ENCODE measurements at regions not wholly inside any gene's neighbourhood (a gene's known extent, or its start where the extent isn't known, plus 50 kb on each side); places are given as distances from the start of the nearest gene placed in this dataset.

DNA sequence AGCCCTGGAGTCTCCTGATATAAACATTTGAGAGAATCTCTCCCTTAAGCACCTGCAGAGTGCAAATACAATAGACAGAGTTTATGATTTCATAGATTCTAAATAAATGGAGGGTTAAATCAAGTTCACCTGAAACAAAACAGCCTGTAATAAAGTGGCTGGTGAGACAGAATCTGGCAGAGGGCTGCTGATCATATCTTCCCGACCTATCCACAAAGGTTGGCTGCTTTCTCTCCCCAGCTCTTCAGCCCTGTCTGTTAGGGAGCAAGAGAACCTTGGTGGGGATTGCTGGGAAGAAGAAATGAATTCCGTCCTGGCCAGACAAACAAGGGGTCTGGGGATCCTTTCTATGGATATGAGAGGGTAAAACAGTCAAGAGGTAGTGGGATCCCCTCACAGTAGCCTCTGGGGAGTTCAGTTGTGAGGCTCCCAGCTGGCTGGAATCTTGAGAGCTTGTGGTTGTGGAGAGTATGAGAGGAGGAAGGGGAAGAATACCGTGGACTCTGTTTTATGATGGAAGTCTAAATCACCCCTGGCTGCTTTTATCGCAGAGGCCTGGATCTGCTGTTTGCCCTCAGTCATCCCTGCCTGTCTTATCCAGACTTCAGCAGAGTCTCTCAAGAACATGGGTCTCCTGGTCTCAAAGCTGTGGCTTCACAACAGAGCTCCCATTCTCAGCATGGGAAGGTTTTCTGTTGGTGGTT lies 451.3 kb downstream of the NTRK3 start:
- DNase-seq (ENCODE audit: low spot score), result no peak

DNA sequence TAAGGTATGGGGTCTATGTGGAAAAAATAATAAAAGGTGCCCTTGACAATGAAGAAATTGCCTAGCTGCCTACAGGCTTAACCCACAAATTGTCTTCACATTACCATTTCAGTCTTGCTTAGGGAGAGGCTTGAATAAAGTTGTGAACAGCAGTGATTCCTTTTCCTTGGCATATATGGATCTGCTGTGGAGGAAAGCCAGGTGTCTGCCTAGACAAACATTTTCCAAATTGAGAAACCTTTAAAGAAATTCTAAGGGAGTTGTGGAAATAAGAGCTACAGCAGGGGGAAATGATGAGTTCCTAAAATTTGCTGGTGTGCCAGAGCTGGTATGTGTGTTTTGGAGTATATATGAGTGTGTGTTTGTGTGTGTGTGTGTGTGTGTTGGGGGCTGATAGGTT lies 452.1 kb downstream of the NTRK3 start:
- no peak for DNase-seq (ENCODE audit: low spot score)

DNA sequence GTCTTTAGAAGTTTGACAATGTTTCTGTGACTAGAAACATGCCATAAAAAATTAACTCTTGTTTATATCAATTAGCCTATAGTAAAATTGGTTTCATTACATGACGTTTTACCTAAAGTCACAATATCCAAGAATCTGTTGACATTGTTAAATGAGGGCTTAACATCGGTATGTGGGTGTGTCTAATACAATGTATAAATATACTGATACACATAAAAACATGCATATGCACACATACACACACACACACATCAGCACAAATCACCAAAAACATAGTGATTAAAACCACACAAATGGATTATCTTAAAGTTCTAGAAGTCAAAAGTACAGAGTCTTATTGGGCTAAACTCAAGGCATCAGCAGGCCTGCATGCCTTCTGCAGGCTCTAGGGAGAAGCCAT lies 456.7 kb downstream of the NTRK3 start:
- no peak for DNase-seq (ENCODE audit: low spot score)

DNA sequence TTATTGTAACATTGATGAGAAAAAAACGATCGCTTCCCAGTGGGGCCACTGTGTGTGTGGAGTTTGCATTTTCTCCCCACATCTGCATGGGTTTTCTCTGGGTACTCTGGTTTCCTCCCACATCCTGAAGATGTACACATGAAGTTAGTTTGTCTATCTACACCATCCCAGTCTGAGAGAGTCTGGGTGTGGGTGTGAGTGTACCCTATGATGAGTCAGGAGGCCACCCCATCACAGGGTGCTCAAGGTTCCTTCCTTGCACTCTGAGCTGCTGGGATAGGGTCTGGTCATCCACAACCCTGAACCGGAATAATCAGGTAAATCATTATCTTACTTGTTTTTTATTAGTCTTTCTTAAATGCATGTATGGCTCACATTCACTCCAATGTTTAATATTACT lies 457.1 kb downstream of the NTRK3 start:
- DNase-seq (ENCODE audit: low spot score), result peak; percentile 28

DNA sequence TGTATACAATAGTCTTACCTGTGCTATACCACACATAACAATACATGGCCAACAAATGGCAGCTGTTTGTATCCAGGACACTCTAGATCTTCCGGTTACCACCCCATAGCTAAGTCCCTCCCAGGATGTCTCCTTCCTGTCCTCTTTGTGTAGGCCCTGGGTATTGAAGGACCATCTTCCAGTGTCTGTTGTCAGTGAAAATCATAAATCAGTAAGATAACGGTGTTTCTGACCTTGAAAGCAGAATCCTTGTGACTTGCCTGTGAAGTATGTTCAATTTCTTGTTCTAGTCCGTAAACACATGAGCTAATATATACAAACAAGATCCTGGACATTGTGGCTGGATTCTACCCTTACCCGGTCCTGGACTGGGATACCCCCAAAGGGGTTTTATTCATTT lies 462.8 kb downstream of the NTRK3 start:
- no peak for DNase-seq (ENCODE audit: low spot score)

DNA sequence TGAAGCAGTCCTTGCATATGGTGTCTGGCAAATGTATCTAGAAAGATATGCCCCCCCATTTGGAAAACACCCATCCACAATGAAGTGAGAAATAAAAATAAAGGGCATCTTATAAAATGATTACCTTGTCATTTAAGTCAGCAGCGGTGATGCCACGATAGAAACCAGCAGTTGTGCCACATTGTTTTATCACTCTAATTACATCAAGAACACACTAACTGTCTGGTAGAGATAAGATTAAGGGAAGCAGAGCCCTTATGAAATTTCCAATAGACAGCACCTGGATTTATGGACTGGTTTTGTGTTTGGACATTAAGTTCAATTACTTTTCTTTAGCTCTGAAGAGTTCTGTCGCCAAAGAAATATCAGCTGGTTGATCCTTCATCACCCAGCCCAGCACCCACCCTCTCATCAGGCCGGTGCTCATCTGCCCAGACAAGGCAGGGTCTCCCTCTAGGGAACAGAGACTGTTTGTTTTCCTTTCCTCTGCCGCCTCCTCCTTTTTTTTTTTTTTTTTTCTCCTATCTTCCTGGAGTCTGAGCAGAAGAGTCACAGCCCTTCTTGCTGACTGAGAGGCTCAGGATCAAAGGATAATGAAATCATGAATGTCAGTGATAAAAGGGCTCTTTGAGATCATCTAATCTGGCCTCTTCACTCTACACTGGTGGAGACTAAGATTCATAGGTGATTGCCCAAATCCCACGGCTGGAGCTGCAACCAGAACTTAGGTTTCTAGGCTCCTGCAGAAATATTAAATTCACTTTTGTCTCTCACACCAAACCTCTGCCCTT lies 464.1 kb downstream of the NTRK3 start:
- no peak for DNase-seq (ENCODE audit: low spot score)

DNA sequence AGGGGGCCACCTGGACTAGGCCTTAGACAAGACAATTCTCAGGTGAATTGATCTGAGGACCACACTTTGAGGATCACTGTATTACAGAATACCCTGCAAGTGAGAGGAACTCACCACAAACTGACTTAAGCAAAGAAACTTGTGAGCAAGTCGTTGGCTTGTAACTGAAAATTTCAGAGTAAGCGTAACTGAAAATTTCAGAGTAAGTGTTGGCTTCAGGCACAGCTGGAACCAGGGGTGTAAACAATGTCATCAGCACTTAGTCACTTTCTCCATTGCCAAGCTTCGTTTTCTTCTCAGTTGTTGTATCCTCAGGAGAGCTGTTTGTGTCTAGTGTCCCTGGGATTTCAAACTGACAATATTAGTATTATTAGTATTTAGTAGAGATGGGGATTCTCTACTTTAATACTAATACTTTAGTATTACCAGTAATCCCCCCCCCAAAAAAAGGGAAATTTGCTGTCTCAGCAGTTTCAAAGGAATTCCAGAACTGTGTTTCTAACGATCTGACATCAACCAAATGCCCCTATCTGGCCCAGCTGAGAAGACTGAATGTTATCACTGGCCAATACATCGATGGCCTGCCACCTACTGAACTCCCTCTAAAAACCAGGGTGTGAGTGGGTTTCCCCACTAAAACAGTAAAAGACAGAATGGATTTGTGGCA lies 474.4 kb downstream of the NTRK3 start:
- no peak for DNase-seq (ENCODE audit: low spot score)

DNA sequence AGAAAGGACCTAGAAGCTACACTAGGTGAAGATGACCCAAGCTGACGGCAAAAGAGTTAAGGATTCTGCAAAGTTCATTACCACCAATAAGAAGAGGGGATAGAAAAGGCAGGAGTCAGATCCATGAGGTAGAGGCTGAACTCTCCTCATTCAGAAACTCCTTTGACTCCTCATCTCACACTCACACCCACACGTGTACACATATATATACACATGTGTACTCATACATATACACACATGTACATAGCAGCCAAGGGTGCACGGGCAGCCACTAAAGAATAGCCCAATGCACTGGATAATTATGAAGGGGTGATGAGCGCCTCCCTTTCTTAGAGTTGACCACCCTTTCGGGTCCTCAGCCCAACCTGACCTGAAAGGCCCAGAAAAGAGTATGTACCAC lies 476.8 kb downstream of the NTRK3 start:
- no peak for DNase-seq (ENCODE audit: low spot score)

DNA sequence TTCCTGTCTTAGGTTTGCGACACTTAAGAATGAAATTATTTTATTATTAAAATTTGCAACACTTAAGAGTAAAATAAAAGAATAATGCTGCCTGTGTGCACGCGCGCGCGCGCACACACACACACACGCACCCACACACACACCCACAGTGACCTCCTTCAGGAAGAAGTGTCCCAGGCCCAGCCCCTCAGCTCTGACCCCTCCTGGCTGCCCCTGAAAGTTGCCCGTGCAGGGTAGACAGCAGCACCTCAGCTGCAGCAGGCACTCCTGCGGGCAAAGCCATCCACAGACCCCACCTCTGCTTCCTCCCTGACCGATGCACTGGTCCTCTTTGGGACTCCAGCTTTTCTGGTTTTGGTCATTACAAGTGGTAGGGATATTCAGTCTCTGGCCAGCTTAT lies 478.2 kb downstream of the NTRK3 start:
- DNase-seq (ENCODE audit: low spot score), result no peak

DNA sequence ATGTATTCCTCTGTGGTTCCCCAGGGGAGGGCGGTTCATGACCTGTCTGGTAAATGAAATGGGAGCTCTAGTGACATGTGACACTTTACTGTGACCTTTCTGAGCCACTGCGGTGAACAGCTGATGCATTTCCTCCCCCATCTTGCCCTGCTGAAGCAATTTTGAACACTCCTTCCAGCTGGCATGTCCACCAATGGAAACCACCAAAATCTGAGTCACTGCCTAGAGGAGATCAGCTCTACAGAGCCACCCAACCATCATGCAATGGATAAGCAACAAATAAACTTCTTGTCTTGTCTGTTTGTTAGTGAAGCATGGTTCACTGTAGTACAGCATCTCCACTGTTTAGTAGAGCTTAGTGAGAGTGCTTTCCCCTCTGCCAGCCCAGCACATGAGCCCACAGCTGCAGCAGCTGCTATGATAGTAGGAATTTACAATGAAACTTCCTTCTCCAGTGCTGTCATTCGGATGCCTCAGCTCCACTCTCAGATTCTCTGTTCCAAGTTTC lies 479.4 kb downstream of the NTRK3 start:
- peak; percentile 95 for DNase-seq (ENCODE audit: low spot score)

DNA sequence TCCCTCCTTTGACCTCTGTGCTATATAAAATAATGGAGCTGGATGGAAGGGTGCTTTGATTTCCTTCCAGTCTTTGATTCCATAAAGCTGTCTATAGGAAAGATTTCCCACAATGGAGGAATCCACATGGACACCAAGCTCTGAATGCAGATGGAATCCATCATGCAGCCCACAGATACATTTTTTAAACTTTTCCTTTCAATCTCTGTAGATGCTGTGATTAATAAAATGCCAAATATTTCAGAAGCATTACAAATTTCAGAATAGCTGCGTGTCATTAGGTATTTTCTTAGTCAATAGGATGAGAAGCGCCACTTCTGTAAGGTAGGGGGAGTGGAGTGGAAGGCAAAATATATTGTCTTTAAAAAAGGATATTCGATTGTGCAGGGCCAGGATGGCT lies 489.0 kb downstream of the NTRK3 start:
- no peak for DNase-seq (ENCODE audit: low spot score)

DNA sequence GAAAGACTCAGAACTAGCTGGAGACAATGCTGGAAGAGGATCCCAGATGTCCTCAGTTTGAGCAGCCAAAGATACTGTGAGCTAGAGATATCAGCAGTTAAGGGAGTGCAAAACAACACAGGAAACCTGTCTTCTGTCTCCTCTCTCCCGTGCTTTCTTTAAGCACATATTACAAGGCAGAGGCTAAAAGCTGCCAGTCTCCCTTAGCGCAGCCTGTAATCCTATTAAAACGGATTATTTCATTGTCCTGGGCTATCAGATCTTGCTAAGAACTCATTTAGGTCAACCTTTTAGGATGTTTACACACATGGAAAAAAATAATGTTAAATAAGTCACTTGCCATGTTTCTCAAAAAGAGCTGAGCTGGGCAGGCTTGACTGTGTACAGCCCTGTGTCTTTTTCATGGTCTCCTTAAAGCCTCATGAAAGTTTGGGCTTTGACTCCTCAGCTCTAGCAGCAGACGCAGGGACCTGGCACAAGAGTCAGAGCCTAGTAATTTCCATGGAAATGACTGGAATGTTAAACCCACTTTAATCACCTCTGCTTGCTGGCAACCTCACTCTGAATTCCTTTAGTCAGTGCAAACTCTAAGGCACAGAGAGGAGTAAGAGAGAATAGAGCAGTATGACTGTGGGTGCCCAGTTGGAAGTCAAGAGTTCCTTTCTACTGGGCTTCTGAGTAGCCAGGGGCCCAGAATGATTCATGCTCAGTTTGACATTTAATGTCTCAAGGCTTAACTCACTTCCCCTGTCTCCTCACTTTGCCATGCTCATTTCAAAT lies 491.9 kb downstream of the NTRK3 start:
- DNase-seq (ENCODE audit: low spot score), result peak; percentile 96

DNA sequence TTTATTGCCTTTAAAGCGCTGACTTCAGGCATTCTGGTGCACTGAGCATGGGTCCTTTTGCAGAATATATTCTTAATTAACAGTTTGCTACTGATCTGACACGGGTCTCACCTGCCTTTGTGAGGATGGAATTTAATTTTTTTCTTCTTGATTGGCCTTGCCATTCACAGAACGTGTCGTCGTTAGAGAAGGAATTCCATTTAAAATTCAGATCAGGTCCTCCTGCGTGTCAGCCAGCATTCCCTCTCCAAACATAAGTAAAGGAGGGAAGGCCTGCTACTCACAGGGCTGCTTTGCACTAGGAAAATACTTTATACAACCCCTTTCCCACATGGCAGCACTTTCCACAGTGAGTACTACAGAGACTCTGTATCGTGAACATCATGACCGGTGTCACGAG lies 492.7 kb downstream of the NTRK3 start:
- no peak for DNase-seq (ENCODE audit: low spot score)

DNA sequence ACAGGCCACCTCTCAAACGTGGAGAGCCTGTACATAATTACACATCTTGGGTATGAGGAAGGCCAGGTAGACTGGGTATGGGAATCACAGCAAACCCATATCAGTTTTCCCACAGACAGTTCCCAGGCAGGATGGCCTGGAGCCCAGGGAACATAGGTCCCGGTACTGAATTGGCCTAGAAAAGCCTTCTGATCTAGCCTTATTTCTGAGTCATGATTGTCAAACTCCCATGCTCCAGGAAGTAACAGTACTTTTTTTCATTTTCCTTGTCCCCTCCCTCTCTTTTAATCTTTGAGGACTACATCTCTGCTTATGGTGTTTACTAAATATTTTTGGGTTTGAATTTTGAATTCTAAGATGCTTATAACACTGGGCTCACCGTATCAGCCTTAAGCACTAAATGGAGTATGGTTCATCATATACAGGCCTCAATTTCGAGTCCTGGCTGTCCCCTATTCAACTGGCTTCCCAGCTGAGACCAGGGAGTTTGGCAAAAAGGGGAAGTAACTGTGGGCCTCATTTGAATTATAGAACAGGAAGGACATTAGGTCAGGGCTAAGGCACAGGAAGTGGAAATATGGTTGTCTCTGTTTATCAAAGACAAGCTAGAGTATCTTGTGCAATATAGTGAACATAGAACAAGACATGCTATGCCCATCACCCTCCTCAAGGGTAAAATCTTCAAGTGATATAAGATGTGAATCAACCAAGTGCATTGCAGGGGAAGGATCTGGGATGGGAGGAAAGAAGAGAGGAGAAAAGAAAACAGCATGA lies 494.6 kb downstream of the NTRK3 start:
- DNase-seq (ENCODE audit: low spot score), result peak; percentile 66

DNA sequence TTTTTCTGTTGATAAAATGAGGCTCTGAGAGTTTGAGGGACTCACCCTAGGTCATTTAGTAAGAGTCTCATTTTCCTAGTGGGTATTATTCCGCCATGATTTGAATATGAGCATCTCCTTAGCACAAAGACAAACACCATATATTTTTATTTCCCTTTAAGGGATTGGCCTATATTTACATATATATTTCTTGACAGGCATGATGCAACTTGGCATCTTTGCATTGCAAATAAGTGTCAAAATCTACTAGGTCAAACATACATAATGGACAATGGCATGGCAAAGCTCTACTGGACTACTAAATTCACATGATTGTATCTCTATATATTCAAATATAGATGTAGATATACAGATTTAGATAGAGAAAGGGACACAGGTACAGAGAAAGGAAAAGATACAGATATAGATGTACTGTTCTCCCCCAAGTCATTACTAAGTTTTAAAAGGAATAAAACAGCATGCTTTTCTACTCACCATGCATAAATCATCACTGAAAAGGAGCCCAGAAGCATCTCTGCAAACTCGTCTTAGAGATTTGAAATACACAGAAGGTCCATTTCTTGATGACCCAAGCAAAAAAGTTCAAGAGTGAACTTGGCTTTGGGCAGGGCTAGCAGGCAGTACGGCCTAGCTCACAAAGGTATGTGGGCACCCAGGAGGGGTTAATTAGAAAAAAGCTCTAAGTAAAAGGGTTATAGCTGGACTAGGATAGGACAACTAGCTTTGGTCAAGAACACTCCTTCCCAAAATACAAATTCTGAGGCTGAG lies 495.8 kb downstream of the NTRK3 start:
- DNase-seq (ENCODE audit: low spot score), result no peak

DNA sequence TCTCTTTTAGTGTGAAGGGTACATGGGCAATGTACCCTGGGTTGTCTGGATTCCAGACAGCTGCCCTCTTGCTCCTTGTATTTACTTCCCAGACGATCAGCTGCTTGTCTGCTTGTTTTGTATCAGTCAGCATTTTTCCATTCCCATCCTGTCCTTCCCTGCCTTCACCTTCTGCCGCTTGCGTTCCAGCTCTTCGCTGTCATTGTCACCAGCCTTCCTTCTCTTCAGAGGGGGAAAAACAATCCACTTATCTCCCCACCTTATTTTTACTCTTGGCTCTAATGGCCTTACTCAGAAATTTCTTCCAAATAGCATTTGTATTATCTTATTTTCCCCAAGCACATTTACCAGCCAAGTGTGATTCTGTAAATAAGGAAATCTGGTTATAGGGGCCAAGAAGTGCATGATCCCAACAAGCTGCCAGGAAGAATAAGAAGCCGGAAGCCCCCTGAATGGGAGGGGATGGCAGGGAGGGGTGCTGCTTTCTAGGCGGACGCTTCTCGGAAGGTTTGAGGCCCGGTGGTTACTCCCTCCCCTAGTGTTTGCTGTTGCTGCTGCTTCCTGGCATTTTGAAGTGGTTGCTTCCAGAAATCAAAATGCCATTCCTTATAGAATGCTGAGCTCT lies 497.6 kb downstream of the NTRK3 start:
- no peak for DNase-seq (ENCODE audit: low spot score)

DNA sequence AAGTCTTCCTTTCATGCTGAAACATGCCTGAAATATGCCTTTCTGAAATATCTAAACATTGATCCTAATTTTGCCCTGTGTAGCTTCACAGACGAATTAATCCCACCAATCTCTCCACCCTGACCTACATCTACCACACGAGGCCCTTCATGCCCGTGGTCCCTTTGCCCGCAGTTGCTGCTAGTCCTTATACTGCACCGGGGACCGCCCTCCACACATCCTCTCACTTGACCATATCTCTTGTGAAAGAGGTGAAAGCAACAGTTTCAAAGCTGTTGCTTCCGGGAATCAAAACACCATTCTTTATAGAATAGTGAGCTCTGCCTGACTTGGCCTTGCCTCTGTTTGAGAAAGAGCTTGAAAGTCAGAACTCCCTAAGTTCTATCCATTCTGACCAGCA lies 499.5 kb downstream of the NTRK3 start:
- DNase-seq (ENCODE audit: low spot score), result no peak

DNA sequence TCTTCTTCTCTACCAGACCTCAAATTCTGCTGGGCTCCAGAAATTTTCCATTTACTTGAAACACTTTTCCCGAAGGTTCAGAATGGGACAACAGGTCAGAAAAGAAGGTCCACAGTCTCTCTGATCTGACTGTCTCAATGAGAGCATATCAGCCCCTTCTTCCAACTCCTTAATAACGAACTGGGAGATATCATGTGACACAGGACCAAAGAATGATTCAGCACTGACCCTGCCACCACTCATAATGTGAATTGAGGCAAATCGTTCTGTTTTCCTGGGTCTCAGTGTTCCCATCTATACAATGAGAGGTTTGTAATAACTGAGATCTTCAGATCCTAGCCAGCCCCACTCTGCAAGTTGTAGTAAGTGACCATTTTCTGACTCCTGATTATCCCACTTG lies 500.5 kb downstream of the NTRK3 start:
- DNase-seq (ENCODE audit: low spot score), result no peak

DNA sequence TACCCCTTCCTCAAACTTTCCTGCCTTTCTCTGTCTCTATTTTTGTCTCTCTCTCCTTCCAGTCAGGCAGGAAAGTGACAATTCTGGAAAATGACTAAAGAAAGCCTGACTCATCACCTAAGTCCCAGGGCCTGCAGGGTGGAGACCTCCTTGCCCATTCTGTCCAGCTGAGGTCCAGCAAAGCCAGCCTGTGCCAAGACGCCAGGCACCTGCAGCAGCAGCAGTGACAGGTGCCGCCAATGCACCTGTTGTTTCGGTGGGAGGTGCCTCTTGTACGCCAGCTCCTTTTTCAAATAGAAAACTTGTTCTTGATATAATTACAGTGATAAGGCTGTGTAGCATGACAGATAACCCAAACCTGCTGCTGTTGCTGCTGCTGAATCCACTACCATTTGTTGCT lies 501.3 kb downstream of the NTRK3 start:
- DNase-seq (ENCODE audit: low spot score), result peak; percentile 71

DNA sequence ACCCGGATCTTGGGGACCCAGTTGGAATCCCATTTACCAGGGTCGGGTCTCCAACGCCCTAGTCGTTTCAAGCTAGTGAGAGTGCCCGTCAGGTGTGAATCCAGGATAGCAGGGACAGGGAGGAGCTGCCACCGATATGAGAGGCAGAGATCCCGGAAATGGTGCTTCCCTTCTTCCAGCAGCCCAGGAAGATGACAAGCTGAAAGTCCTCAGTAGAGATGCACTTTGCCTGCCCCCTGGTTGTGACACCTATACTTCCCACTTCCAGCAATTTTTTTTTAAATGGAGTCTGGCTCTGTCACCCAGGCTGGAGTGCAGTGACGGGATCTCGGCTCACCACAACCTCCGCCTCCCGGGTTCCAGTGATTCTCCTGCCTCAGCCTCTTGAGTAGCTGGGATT lies 503.0 kb downstream of the NTRK3 start:
- peak; percentile 50 for DNase-seq (ENCODE audit: low spot score)
